Putamen (tissue), 1 donor: ENCODE measurements at regions not wholly inside any gene's neighbourhood (a gene's known extent, or its start where the extent isn't known, plus 50 kb on each side); places are given as distances from the start of the nearest gene placed in this dataset.
A peak's percentile ranks its signal among the peaks of the same experiment; 100 is the strongest.

Source experiments
- DNase-seq: peaks from one replicate; pipeline ENCODE4 v3.0.0-alpha.2; 2016; ENCODE audit warnings: low spot score

DNA sequence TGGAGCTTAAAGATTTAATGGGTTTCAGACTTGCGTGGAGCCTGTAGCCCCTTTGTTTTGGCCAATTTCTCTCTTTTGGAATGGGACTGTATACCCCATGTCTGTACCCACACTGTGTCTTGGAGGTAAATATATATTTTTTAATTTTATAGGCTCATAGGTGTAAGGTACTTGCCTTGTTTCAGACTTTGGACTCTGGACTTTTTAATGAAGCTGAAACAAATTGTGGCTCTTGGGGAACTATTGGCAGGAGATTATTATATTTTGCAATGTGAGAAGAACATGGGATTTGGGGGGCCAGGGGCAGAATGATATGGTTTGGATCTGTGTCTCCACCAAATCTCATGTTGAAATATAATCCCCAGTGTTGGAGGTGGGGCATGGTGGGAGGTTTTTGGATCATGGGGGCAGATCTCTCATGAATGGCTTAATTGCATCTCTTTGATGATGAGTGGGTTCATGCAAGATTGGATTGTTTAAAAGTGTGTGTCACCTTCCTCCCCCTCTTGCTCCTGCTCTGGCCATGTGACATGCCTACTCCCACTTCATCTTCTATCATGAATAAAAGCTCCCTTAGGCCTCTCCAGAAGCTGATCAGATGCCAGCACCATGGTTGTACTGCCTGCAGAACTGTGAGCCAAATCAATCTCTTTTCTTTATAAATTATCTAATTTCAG is 74.1 kb upstream of the ARHGAP20 start:
- DNase-seq = peak; percentile 51

DNA sequence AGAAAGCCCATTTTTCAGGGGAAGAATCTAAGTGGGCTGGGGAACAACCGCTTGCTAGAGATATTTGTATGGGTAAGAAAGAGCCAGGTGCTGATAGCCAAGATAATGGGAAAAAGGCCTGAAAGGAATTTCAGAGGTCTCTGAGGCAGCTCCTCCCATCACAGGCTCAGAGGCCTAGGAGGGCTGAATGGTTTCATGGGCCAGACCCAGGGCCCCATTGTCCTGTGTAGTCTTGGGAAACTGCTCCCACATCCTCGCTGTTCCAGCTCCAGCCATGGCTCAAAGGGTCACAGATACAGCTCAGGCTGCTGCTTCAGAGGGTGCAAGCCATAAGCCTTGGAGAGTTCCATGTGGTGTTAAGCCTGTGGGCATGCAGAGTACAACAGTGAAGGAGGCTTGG is 73.2 kb upstream of the ARHGAP20 start:
- no peak for DNase-seq

DNA sequence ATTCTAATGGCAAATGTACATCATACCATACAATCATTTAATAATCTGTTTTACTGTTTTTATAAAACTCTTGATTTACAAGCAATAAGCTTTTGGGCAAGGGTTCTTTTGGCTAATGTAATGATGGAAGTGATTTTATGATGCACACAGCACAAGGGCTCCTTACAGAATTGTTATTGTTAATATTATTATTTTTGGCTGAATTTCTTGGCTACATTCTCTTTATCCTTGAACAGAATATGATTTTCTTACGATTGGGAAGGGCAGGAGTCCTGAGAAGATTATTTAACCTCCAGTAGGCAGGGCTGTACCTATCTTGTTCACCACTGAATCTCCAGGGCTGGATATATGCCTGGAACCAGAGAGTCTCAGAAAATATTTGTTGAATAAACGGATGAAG is 70.4 kb upstream of the ARHGAP20 start:
- DNase-seq = no peak

- DNase-seq = no peak
Observed at GRCh38 chr11:110779108-110779507, 66.9 kb upstream of the ARHGAP20 start.

DNA sequence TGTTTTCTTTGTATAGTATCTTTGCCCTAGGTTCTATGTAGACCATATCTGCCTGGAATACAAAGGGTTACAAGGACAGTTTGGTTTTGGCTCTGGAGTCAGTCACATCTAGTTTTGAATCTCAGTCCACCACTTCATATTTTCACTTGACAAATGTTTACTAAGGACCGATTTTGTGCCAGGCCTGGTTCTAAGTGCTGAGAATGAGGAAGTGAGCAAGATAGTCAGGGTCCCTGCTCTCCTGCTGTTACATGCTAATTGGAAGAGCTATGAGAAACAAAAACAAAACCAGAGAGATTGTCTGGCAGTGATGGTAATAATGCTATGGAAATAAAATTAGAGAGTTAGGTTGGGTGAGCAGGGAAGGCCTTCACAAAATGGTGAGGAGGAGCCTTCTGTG is 66.1 kb upstream of the ARHGAP20 start:
- no peak for DNase-seq

GRCh38 chr11:110777775-110778174 is 65.5 kb upstream of the ARHGAP20 start:
- DNase-seq = no peak

GRCh38 chr11:110776081-110776480 is 63.8 kb upstream of the ARHGAP20 start:
- DNase-seq = no peak

GRCh38 chr11:110774138-110775014 is 62.1 kb upstream of the ARHGAP20 start:
- no peak for DNase-seq

DNA sequence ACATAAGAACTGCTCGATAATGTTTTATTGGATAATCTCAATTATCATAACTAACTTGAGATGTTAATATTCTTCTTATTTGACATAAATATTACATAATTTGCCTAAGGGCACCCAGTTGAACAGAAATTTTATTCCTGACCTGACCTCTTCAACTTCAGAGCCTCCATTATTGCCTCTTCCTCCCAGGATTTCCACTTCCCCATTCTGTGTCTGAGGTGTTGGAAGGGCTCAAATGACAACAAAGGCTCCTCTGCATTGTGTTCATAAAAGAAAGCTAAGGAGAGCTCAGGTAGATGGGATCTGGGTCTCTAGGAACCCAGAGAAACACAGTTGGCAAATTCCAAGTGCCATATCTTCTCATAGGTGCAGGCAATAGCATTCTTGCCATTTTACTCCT is 61.2 kb upstream of the ARHGAP20 start:
- no peak for DNase-seq

- DNase-seq = no peak
Observed at GRCh38 chr11:110772863-110773262, 60.6 kb upstream of the ARHGAP20 start.

- DNase-seq = no peak
Observed at GRCh38 chr11:110766316-110766715, 54.1 kb upstream of the ARHGAP20 start.

DNA sequence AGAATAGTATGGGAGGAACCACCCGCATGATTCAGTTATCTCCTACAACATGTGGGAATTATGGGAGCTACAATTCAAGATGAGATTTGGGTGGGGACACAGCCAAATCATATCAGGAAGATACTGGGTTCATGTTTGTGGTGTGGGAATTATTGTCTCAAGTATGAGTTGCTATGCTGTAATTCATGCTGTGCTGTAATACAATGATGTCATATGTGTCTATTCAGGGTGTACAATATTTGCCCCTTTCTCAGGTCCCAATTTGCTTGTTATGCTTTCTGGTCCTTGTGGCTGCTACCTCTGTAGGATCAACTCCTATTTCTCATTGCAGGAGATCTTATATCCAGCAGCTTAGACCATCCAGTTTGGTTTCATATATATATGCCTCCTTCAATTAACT is 52.2 kb upstream of the ARHGAP20 start:
- no peak for DNase-seq

DNA sequence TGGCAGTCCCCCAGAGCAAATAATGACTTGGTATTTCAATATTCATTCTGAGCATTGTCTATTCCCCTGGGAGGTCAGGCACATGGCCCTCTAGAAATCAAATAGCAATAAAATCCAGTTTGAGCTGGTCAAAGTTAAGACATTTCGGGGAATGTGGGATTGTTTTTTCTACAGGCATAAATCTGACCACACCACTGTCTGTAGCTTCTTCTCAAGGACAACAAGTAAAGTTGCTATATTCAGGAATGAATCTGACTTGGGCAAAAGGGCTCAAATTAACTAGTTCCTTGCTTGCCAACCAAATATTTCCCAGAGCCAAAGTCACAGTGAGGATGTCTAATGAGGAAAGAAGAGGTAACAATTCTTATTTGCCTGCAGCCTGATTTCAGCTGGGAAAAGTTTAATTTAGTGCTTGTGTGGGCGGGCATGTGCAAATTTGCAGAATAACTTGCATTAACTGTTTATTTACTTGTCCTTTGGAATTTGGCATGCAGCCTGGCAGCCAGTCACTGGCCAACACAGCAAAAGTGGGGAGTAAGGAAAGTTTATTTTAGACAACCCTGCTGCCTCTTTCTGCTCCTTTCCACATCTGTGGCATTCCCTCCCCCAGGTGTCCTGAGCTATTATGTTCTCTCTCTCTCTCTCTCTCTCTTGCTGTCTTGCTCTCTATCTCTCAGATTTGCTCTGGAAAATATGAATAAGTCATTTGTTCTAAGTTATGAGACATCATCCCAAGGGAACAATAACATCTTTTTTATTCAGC is 51.2 kb upstream of the ARHGAP20 start:
- no peak for DNase-seq

DNA sequence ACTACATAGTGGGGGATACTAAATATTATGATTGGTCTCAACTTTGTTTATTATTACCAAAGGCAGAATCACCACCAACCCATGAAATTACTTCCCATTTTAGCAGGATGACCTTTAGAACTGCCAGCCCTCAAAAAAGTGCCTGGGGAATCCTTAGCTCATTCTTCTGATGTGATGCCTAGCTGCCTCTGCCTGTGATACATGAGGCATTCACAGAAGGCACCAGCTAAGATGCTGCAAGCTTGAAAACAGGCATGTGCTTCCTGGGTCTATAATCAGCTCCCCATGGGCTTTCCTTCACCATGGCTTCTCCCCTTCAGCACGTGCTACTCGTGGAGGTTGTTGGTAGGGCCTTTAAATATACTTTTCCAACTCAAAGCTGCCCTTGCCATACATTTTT is 50.4 kb upstream of the ARHGAP20 start:
- no peak for DNase-seq
